Activated CD8-positive, alpha-beta T cell treated with anti-CD3 and anti-CD28 coated beads, Interleukin-2, amount 10 ng/mL, durations not matched to agents 7 days and 5 days (primary cell): ENCODE measurements at regions not wholly inside any gene's neighbourhood (a gene's known extent, or its start where the extent isn't known, plus 50 kb on each side); places are given as distances from the start of the nearest gene placed in this dataset.

Source experiments
- ATAC-seq: fragments of 150-1000 bp; cut with Tn5 transposase; one replicate; pipeline ENCODE4 v1.10.0; 2021; ENCODE audit warnings: moderate library complexity
- CTCF ChIA-PET: fragments of 350-600 bp; sonication (Branson Sonifier 250); formaldehyde crosslinking; loops from one replicate; lab custom pipeline; 2021; ENCODE audit warnings: antibody characterized with exemption; lab: Charles Lee
- POLR2A ChIA-PET: fragments of 350-600 bp; sonication (Branson Sonifier 250); formaldehyde crosslinking; loops from one replicate; lab custom pipeline; 2021; ENCODE audit warnings: antibody characterized with exemption; lab: Charles Lee
- DNase-seq: peaks from one replicate; pipeline ENCODE4 v3.0.0-alpha.2; 2020
- H3K27ac Mint-ChIP-seq: one replicate; pipeline ENCODE4 v1.8.0; 2021; ENCODE audit warnings: mild to moderate bottlenecking, mixed read lengths
- H3K27me3 Mint-ChIP-seq: one replicate; pipeline ENCODE4 v1.8.0; 2021; ENCODE audit warnings: low read depth, mixed read lengths
- H3K36me3 Mint-ChIP-seq: one replicate; pipeline ENCODE4 v1.8.0; 2021; ENCODE audit warnings: low read depth, mixed read lengths
- H3K4me1 Mint-ChIP-seq: one replicate; pipeline ENCODE4 v1.8.0; 2021; ENCODE audit warnings: low read depth, mixed read lengths
- H3K4me3 Mint-ChIP-seq: one replicate; pipeline ENCODE4 v1.8.0; 2021; ENCODE audit warnings: mild to moderate bottlenecking, mixed read lengths
- H3K9me3 Mint-ChIP-seq: one replicate; pipeline ENCODE4 v1.8.0; 2022; ENCODE audit warnings: mixed read lengths; ENCODE audit not compliant: insufficient read depth

DNA sequence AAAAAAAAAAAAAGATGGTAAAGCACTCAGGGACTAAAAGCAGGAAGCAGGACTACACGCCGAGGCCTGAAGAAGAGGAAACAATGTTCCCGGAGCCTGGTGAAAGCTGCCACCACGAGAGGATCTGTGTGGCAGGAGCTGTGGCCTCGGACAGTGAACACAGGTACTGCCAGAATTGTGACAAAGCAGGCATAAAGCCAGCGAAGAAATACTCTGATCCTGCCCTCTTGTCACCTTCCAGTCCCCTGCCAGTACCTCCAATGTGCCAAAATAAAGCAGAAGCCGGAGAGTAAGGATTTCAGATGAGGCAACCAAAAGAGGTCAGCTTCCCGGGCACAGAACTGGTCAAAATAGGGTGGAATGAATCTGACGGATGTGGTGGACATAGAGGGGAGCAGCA lies 211.5 kb upstream of the TARS1 start:
- Mint-ChIP-seq H3K27me3 (no peaks in the 10 kb centered on the region), H3K4me3 (no peak overlapping the region), H3K4me1 (no peaks in the 10 kb centered on the region), H3K9me3 (no peaks in the 10 kb centered on the region), H3K36me3 (no peaks in the 10 kb centered on the region), H3K27ac (no peak overlapping the region)
- POLR2A ChIA-PET = no interaction called here
- ATAC-seq = no peak
- no peak for DNase-seq
- CTCF ChIA-PET = no interaction called here

- ChIA-PET CTCF (no interaction called here), POLR2A (no interaction called here)
- peaks cover 7% of the 10 kb centered on the region for H3K9me3 Mint-ChIP-seq
- no peaks in the 10 kb centered on the region for H3K27me3 Mint-ChIP-seq
- H3K4me3 Mint-ChIP-seq = no peak overlapping the region
- H3K36me3 Mint-ChIP-seq = no peaks in the 10 kb centered on the region
- H3K27ac Mint-ChIP-seq = no peak overlapping the region
- peaks cover 8% of the 10 kb centered on the region for H3K4me1 Mint-ChIP-seq
- DNase-seq (no peak), ATAC-seq (no peak)
These were observed 210.2 kb upstream of the TARS1 start for GRCh38 chr5:33230467-33231078.

GRCh38 chr5:33231214-33231710 lies 209.5 kb upstream of the TARS1 start:
- ATAC-seq = no peak
- ChIA-PET POLR2A (no interaction called here), CTCF (no interaction called here)
- DNase-seq = no peak
- peaks cover 15% of the 10 kb centered on the region for H3K4me1 Mint-ChIP-seq
- H3K4me3 Mint-ChIP-seq = no peak overlapping the region
- H3K36me3 Mint-ChIP-seq = no peaks in the 10 kb centered on the region
- no peak overlapping the region for H3K27ac Mint-ChIP-seq
- no peaks in the 10 kb centered on the region for H3K27me3 Mint-ChIP-seq
- H3K9me3 Mint-ChIP-seq = peaks cover 7% of the 10 kb centered on the region

GRCh38 chr5:33231935-33232334 lies 208.8 kb upstream of the TARS1 start:
- Mint-ChIP-seq H3K27ac (no peak overlapping the region), H3K4me3 (no peak overlapping the region), H3K9me3 (peaks cover 7% of the 10 kb centered on the region), H3K27me3 (no peaks in the 10 kb centered on the region), H3K36me3 (no peaks in the 10 kb centered on the region), H3K4me1 (peaks cover 20% of the 10 kb centered on the region)
- POLR2A ChIA-PET = no interaction called here
- DNase-seq (no peak), ATAC-seq (no peak)
- CTCF ChIA-PET = no interaction called here

GRCh38 chr5:33232731-33233505 lies 207.8 kb upstream of the TARS1 start:
- no peak for DNase-seq
- no peaks in the 10 kb centered on the region for H3K36me3 Mint-ChIP-seq
- peaks cover 26% of the 10 kb centered on the region for H3K4me1 Mint-ChIP-seq
- H3K27ac Mint-ChIP-seq = no peak overlapping the region
- ChIA-PET CTCF (no interaction called here), POLR2A (no interaction called here)
- no peak overlapping the region for H3K4me3 Mint-ChIP-seq
- peaks cover 7% of the 10 kb centered on the region for H3K9me3 Mint-ChIP-seq
- ATAC-seq = no peak
- H3K27me3 Mint-ChIP-seq = no peaks in the 10 kb centered on the region

GRCh38 chr5:33235304-33235703 lies 205.5 kb upstream of the TARS1 start:
- POLR2A ChIA-PET = no interaction called here
- CTCF ChIA-PET = no interaction called here
- peaks cover 7% of the 10 kb centered on the region for H3K9me3 Mint-ChIP-seq
- DNase-seq (peak; percentile 20), ATAC-seq (peak; percentile 43)
- peak overlapping the region; percentile 76 for H3K27ac Mint-ChIP-seq
- no peak overlapping the region for H3K4me3 Mint-ChIP-seq
- no peaks in the 10 kb centered on the region for H3K27me3 Mint-ChIP-seq
- H3K36me3 Mint-ChIP-seq = no peaks in the 10 kb centered on the region
- H3K4me1 Mint-ChIP-seq = peaks cover 28% of the 10 kb centered on the region

DNA sequence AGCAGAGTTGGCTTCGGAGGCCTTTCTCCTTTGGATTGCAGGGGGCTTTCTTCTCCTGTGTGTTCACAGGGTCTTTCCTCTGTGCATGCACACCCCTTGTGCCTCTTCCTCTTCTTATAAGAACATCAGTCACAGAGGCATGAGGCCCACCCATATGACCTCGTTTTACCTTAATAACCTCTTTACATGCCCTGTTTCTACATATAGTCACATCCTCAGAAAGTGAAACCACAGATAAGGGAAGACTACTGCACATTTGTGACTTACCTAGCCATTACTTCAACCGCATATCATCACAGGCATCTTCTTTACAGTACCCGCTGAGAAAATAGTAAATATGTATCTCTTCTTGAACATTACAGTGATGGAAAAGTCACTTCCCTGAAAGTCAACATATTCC lies 204.9 kb upstream of the TARS1 start:
- ChIA-PET CTCF (no interaction called here), POLR2A (no interaction called here)
- ATAC-seq = peak; percentile 92
- no peaks in the 10 kb centered on the region for H3K36me3 Mint-ChIP-seq
- peak overlapping the region; percentile 5 for H3K4me3 Mint-ChIP-seq
- peaks cover 7% of the 10 kb centered on the region for H3K9me3 Mint-ChIP-seq
- H3K27ac Mint-ChIP-seq = peak overlapping the region; percentile 76
- peaks cover 29% of the 10 kb centered on the region for H3K4me1 Mint-ChIP-seq
- DNase-seq = peak; percentile 36
- no peaks in the 10 kb centered on the region for H3K27me3 Mint-ChIP-seq

DNA sequence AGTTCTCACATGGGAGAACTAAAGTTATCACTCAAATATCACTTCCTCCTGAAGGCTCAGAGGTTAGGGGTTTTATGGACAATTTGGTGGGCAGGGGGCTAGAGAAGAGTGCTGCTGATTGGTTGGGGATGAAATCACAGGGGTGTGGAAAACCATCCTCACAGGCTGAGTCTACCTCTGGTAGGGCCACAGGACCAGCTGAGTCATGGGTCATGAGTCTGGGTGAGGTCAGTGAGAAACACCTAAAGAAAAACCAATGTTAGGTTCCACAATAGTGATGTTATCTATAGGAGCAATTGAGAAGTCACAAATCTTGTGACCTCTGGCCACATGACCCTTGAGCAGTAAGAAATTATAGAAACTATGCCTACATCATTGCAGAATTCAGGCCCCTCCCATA lies 203.3 kb upstream of the TARS1 start:
- POLR2A ChIA-PET = no interaction called here
- H3K9me3 Mint-ChIP-seq = peaks cover 7% of the 10 kb centered on the region
- H3K36me3 Mint-ChIP-seq = no peaks in the 10 kb centered on the region
- H3K27ac Mint-ChIP-seq = peak overlapping the region; percentile 0
- H3K4me1 Mint-ChIP-seq = peaks cover 46% of the 10 kb centered on the region
- ATAC-seq (no peak), DNase-seq (no peak)
- H3K27me3 Mint-ChIP-seq = no peaks in the 10 kb centered on the region
- CTCF ChIA-PET = no interaction called here
- no peak overlapping the region for H3K4me3 Mint-ChIP-seq

GRCh38 chr5:33238826-33239695 lies 201.7 kb upstream of the TARS1 start:
- no peaks in the 10 kb centered on the region for H3K27me3 Mint-ChIP-seq
- ChIA-PET CTCF (no interaction called here), POLR2A (interaction anchor here (0.8 kb wide), 1 partner anchor 1967 kb away, joined by 3 read pairs; no protein-coding TSS in a partner anchor)
- H3K4me1 Mint-ChIP-seq = peaks cover 48% of the 10 kb centered on the region
- no peak overlapping the region for H3K27ac Mint-ChIP-seq
- DNase-seq (no peak), ATAC-seq (no peak)
- H3K4me3 Mint-ChIP-seq = no peak overlapping the region
- H3K36me3 Mint-ChIP-seq = no peaks in the 10 kb centered on the region
- peaks cover 7% of the 10 kb centered on the region for H3K9me3 Mint-ChIP-seq

DNA sequence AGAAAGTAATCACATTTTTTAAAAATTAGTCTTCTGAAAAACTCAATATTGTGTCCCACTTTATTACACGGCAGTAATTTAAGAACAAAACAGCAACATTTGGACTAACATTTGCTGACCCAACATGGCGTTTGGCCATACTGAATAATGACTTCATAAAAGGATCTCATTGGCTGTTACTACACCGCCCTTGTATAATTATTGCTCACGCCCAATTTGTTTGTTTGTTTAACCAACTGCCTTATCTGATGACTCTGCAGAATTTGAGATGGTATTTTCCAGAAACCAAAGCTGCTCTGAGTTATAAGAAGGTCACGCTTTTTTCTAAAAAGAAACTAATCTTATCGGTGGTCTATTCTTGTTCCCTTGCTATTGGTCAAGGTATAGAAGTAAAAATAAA lies 200.2 kb upstream of the TARS1 start:
- H3K27me3 Mint-ChIP-seq = no peaks in the 10 kb centered on the region
- H3K27ac Mint-ChIP-seq = no peak overlapping the region
- POLR2A ChIA-PET = no interaction called here
- no peaks in the 10 kb centered on the region for H3K9me3 Mint-ChIP-seq
- DNase-seq = no peak
- no peak for ATAC-seq
- peaks cover 40% of the 10 kb centered on the region for H3K4me1 Mint-ChIP-seq
- CTCF ChIA-PET = no interaction called here
- H3K4me3 Mint-ChIP-seq = no peak overlapping the region
- no peaks in the 10 kb centered on the region for H3K36me3 Mint-ChIP-seq

DNA sequence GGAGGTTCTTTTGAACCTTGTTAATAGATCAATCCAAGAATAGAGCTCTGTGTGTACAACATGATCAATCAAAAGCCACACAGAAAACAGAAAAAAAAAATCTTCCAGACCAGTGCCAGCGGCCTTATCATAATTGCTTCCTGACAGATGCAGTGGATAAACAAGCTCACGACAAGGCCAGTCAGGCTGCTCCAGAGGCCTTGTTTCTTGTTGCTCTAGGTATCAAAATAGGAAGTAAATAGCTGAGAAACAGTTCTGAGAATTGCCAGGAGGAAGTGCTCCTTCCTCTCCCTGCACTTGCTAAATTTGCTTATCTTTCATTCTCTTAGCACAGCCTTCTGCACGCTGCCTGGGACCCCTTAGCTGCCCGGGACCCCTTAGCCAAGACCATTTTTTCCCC lies 199.0 kb upstream of the TARS1 start:
- DNase-seq = peak; percentile 21
- POLR2A ChIA-PET = no interaction called here
- H3K9me3 Mint-ChIP-seq = no peaks in the 10 kb centered on the region
- H3K4me3 Mint-ChIP-seq = no peak overlapping the region
- peaks cover 29% of the 10 kb centered on the region for H3K4me1 Mint-ChIP-seq
- H3K36me3 Mint-ChIP-seq = no peaks in the 10 kb centered on the region
- CTCF ChIA-PET = interaction anchor here (0.6 kb wide), 1 partner anchor 833 kb away, joined by 3 read pairs; no protein-coding TSS in a partner anchor
- H3K27ac Mint-ChIP-seq = peak overlapping the region; percentile 77
- no peaks in the 10 kb centered on the region for H3K27me3 Mint-ChIP-seq
- peak; percentile 53 for ATAC-seq
